ENCODE measurements at regions not wholly inside any gene's neighbourhood (a gene's known extent, or its start where the extent isn't known, plus 50 kb on each side); places are given as distances from the start of the nearest gene placed in this dataset.
"Not testable (repeated sequence)": the region's sequence is repeated elsewhere in the genome, so short reads cannot be mapped to it uniquely, and the experiment has no call there.

- in situ Hi-C loops (cut with HindIII; ENCODE audit: low pct_ligation_motif_present, low pct_unique_long_range_greater_than_20kb, low sequenced_read_pairs): no loop called here
- DNase-seq: no peak
Measured at GRCh38 chr2:216967889-216968288, 108.0 kb upstream of the TNP1 start.

DNA sequence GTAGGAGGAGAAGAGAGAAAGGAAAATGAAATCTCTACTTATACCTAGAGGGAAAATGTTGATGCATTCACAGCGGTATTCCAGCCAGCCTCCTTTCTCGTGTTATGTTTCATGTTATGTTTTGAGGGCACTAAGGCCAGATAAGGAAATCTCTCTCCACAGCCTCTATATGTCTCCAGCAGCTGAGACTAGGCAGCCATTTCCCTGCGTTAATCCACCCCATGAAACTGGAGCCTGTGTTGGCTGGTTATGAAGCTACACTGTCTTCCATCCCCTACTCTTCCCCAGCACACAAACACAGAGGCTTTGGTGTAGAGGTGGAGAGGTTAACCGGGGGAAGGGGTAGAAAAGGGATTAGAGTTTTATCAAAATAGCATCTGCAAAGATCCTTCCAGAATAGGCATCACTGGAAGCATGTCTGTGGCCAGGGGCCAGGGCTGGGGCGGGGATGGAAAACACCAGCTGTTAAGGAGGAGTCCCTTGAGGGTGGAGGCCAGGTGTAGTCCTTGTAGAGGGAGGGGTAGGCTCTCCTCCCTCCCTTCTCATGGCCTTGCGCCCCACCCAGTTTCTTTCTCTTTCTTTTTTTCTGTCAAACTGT lies 100.9 kb upstream of the TNP1 start:
- in situ Hi-C loops (cut with HindIII; ENCODE audit: low pct_ligation_motif_present, low pct_unique_long_range_greater_than_20kb, low sequenced_read_pairs): no loop called here

DNA sequence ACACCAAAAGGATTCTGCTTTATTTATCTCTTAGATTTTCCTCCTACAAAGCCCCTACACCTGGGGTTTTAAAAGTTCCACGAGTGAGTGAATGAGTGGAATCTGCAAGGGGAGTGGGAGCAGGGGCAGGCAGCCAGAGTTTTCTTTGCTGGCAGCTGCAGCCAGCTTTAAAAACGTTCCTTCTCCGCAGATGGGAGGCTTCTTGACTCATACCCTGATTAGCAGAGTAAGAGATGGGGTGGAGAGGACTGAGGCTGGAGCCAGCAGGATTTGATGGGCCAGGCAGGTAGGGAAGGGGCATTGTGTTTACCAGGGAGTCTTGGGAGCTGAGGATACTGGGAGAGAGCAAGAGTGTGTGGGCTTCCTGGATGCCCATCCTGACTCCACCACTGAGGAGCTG lies 99.6 kb upstream of the TNP1 start:
- DNase-seq: no peak
- in situ Hi-C loops (cut with HindIII; ENCODE audit: low pct_ligation_motif_present, low pct_unique_long_range_greater_than_20kb, low sequenced_read_pairs): no loop called here

More for the DNA sequence above, 100.9 kb upstream of the TNP1 start:
- DNase-seq: no peak

- DNase-seq: peak; percentile 96
- in situ Hi-C loops (cut with HindIII; ENCODE audit: low pct_ligation_motif_present, low pct_unique_long_range_greater_than_20kb, low sequenced_read_pairs): no loop called here
Measured at GRCh38 chr2:216956820-216957493, 97.1 kb upstream of the TNP1 start.

DNA sequence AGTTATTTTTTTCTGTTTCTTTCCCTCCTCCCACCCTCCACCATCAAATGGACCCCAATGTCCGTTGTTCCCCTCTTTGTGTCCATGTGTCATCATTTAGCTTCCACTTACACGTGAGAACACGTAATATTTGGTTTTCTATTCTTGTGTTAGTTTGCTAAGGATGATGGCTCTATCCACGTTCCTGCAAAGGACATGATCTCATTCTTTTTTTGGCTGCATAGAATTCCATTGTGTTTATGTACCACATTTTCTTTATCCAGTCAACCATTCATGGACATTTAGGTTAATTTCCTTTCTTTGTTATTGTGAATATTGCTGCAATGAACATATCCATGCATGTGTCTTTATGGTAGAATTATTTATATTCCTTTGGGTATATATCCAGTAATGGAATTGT lies 91.3 kb upstream of the TNP1 start:
- in situ Hi-C loops (cut with HindIII; ENCODE audit: low pct_ligation_motif_present, low pct_unique_long_range_greater_than_20kb, low sequenced_read_pairs): no loop called here
- DNase-seq: no peak

DNA sequence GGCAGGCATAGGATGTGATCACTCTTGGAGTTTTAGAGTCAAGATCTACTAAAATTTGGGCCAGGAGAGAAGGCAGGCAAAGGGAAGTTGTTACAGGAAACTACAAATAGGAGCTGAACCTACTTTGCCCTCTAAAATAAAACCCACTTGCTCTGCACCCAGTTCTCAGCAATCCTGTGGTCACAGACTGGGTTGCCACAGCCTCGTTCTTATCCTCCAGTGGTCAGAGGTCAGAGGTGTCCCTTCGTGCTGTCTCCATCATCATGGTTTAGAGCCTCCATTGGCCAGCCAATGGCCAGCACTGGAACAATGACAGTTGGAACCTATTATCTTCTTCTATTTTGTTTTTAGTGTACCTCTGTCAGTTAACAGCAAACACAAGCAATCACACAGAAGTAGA lies 90.7 kb upstream of the TNP1 start:
- no peak for DNase-seq
- in situ Hi-C loops (cut with HindIII; ENCODE audit: low pct_ligation_motif_present, low pct_unique_long_range_greater_than_20kb, low sequenced_read_pairs): no loop called here

DNA sequence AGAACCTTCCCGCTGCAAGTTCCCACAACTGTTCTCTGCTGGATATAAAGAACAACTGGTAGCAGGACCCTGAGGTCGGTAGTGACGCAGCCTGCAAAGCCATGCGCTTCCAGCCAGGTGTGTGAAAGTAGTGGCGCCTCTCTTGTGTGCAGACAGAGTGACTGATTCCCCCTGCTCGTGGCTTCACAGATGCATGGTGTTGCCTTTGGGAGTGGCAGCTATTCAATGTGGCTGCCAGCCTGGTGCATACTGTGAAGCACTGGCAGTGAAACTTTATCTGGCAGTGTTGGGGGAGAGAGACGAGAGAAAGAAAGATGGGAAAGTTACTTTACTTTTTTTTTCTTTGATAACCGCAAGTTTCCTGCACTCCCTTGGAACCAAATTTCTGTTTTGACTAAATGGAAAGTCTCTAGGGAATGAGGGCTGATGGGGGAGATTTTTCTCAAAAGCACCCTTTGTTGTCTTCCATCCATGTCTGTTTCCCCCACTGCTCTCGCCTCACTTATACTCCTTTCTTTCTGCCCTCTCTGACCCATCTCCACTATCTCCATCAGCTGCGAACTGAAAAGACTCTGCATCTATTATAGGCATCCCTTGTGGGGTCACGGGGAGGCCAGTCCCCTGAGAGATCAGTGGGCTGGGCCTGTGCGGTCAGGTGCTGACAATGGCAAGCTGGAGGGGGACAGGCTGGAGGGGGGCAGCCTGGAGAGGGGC lies 90.0 kb upstream of the TNP1 start:
- in situ Hi-C loops (cut with HindIII; ENCODE audit: low pct_ligation_motif_present, low pct_unique_long_range_greater_than_20kb, low sequenced_read_pairs): no loop called here
- no peak for DNase-seq

DNA sequence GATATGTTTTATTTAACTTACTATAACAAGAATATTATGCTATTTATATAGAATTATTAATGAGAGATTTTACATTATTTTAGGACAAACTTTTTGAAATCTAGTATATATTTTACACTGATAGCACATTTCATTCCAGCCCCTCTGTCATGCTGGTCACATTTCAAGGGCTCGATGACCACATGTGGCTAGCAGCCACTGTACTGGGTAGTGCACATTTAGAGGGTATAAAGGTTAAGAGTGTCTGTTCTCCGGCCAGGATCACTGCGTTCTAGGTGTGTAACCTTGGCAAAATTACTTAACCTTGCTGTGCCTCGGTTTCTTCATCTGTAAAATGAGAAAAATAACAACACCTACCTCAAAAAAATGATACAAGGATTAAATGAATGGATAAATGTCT lies 87.2 kb upstream of the TNP1 start:
- DNase-seq: no peak
- in situ Hi-C loops (cut with HindIII; ENCODE audit: low pct_ligation_motif_present, low pct_unique_long_range_greater_than_20kb, low sequenced_read_pairs): no loop called here

GRCh38 chr2:216944733-216945132 lies 84.9 kb upstream of the TNP1 start:
- DNase-seq: no peak

GRCh38 chr2:216943109-216943508 lies 83.2 kb upstream of the TNP1 start:
- in situ Hi-C loops (cut with HindIII; ENCODE audit: low pct_ligation_motif_present, low pct_unique_long_range_greater_than_20kb, low sequenced_read_pairs): no loop called here
- no peak for DNase-seq

More at GRCh38 chr2:216944733-216945132, 84.9 kb upstream of the TNP1 start:
- in situ Hi-C loops (cut with HindIII; ENCODE audit: low pct_ligation_motif_present, low pct_unique_long_range_greater_than_20kb, low sequenced_read_pairs): no loop called here

- no peak for DNase-seq
- in situ Hi-C loops (cut with HindIII; ENCODE audit: low pct_ligation_motif_present, low pct_unique_long_range_greater_than_20kb, low sequenced_read_pairs): no loop called here
Measured at GRCh38 chr2:216942465-216942864, 82.6 kb upstream of the TNP1 start.

- DNase-seq: no peak
- in situ Hi-C loops (cut with HindIII; ENCODE audit: low pct_ligation_motif_present, low pct_unique_long_range_greater_than_20kb, low sequenced_read_pairs): no loop called here
Measured at GRCh38 chr2:216942016-216942415, 82.2 kb upstream of the TNP1 start.

GRCh38 chr2:216936954-216937357 lies 77.1 kb upstream of the TNP1 start:
- no peak for DNase-seq
- in situ Hi-C loops (cut with HindIII; ENCODE audit: low pct_ligation_motif_present, low pct_unique_long_range_greater_than_20kb, low sequenced_read_pairs): no loop called here

DNA sequence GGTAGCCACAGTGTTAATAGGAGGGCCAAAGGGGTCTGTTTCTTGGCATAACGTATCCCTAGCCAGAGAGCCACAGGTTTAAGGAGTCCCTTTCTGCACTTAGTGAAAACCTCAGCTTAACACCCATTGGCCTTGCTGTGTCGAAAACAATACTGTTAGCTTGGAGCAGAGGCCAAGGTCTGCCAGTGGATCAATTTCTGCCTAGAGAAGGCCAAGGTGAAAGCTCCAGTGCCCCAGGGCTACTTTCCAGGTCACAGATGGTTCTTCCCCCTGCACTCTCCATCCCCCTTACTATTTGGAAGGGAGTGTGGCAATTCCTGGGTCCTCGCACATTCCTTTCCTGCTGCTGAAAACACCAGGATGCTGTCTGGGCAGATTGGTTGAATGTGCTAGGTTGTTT lies 74.8 kb upstream of the TNP1 start:
- in situ Hi-C loops (cut with HindIII; ENCODE audit: low pct_ligation_motif_present, low pct_unique_long_range_greater_than_20kb, low sequenced_read_pairs): no loop called here
- no peak for DNase-seq

DNA sequence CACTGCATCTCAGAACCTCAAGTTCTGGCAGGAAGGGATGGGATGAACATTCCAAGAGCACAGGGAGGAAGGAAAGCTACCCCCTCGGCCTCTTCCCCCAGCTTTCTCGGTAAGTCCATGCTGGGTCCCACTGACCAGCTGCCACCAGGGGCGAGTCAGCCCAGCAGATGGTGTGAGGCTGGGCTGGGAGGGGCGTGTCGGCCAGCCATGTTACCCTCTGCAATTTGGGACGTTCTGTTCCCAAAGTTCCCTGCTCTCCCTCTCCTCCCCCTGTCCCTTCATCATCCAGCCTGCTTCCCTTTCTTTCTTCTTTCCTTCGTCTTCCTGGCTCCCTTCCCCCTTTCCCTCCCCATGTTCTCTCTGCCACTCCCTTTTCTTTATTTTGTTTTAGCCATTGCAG lies 74.3 kb upstream of the TNP1 start:
- in situ Hi-C loops (cut with HindIII; ENCODE audit: low pct_ligation_motif_present, low pct_unique_long_range_greater_than_20kb, low sequenced_read_pairs): no loop called here
- no peak for DNase-seq

GRCh38 chr2:216932863-216933548 lies 73.1 kb upstream of the TNP1 start:
- in situ Hi-C loops (cut with HindIII; ENCODE audit: low pct_ligation_motif_present, low pct_unique_long_range_greater_than_20kb, low sequenced_read_pairs): no loop called here
- DNase-seq: no peak

DNA sequence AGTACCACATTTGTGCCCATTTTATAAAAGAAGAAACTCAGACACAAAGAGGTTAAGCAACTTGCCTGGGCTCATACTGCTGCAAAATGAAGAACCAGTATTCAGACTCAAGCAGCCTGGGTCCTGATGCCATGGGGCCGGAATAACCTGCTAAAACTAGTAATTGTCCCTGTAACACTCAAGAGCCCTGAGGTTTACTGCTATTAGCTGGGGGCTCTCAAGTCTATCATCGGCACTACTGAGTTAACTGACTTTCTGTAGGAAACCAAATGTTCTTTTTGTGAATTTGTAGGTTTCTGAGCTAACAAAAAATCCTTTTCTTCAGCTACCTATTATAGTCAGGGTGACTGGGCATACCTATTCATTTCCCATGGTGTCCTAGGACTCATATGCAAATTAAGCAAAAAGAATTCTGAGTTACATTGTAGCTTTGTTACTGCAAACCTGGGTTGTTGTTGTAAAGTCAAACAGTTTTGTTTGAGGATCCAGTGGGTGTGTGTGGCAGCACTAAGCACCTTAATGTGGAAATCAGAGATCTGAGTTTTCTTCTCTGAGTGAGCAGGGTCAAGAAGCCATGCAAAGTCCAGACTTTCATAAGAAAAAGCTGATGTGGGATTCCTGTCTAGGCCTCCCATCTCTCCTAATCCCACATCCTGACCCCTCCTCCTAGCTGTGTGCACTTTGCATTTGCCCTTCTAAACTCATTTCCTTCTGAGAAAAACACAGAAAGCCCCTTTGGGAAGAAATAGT lies 72.4 kb upstream of the TNP1 start:
- DNase-seq: no peak

DNA sequence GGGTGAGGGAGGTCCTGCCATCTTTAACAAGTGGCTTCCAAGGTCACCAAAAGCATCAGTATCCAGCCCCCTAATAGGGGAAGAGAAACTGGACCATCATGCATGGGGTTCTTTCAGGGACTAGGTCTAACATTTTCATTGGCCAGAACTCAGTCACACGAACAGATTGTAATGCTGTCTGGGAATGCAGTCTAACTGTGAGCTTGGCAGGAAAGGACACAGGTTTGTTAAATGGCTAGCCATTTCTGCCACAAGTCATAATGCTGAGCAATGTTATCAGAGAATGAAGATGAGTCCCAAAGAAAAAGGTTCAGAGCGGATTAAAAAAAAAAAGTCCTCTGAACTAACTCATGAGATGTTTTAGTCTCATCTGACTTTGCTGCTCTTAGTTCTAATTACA lies 70.9 kb upstream of the TNP1 start:
- no peak for DNase-seq
- in situ Hi-C loops (cut with HindIII; ENCODE audit: low pct_ligation_motif_present, low pct_unique_long_range_greater_than_20kb, low sequenced_read_pairs): no loop called here

More for the DNA sequence above, 72.4 kb upstream of the TNP1 start:
- in situ Hi-C loops (cut with HindIII; ENCODE audit: low pct_ligation_motif_present, low pct_unique_long_range_greater_than_20kb, low sequenced_read_pairs): no loop called here

GRCh38 chr2:216929338-216929737 lies 69.5 kb upstream of the TNP1 start:
- in situ Hi-C loops (cut with HindIII; ENCODE audit: low pct_ligation_motif_present, low pct_unique_long_range_greater_than_20kb, low sequenced_read_pairs); DNase-seq: not testable (repeated sequence)

Measured in ACHN (cell line).